K562 (cell line): ENCODE measurements at regions not wholly inside any gene's neighbourhood (a gene's known extent, or its start where the extent isn't known, plus 50 kb on each side); places are given as distances from the start of the nearest gene placed in this dataset.

Experiments used
- BDP1 ChIP-seq: IDR thresholded peaks from 3 replicates; pipeline ENCODE4 v1.6.1; 2011; ENCODE audit not compliant: insufficient read length, insufficient read depth
- KLF16 ChIP-seq: IDR thresholded peaks from 2 replicates; pipeline ENCODE4 v1.6.1; 2016; ENCODE audit warnings: antibody characterized with exemption
- MEF2A ChIP-seq: IDR thresholded peaks from 2 replicates; pipeline ENCODE4 v1.6.1; 2011; ENCODE audit warnings: low read depth, mild to moderate bottlenecking, low read length, moderate library complexity; ENCODE audit not compliant: control insufficient read depth
- PYGO2 ChIP-seq: fragments of 450-650 bp; IDR thresholded peaks from 2 replicates; pipeline ENCODE4 v1.6.1; 2016; ENCODE audit warnings: mild to moderate bottlenecking, missing genetic modification characterization, moderate library complexity, missing compliant biosample characterization
- SFPQ ChIP-seq: fragments of 200-400 bp; formaldehyde crosslinking; IDR thresholded peaks from 2 replicates; pipeline ENCODE4 v1.6.1; 2017; ENCODE audit warnings: mild to moderate bottlenecking, low read depth, low read length, moderate library complexity
- SRF ChIP-seq, 2 experiments: fragments of 250-450, 450-650 bp in 1 of 2; sonication (Bioruptor Pico) in 1 of 2; sonication (generic) in 1 of 2; formaldehyde crosslinking; IDR thresholded peaks; 2 replicates each; pipeline versions ENCODE4 v1.5.0 to v1.5.1; 2020 to 2022; ENCODE audit warnings: mild to moderate bottlenecking in 1 of 2, missing genetic modification reagents in 1 of 2
- TCF3 ChIP-seq: sonication (generic); formaldehyde crosslinking; IDR thresholded peaks from 2 replicates; pipeline ENCODE4 v1.4.0; 2020; ENCODE audit warnings: mild to moderate bottlenecking, missing genetic modification reagents
- TF ChIP-seq, protein P1 (sequence below): fragments of 450-650 bp; formaldehyde crosslinking; IDR thresholded peaks from 2 replicates; pipeline ENCODE4 v1.4.0; 2020; ENCODE audit warnings: mild to moderate bottlenecking, mixed read lengths
- TF ChIP-seq, protein P2 (sequence below): fragments of 450-650 bp; formaldehyde crosslinking; conservative IDR thresholded peaks from 2 replicates; pipeline ENCODE4 v1.4.0; 2022; ENCODE audit warnings: mild to moderate bottlenecking, missing genetic modification characterization

GRCh38 chr14:41541333-41541732 is 65.3 kb upstream of the LRFN5 start (continued):
- TF ChIP-seq SFPQ: no peak
- TF ChIP-seq KLF16: no peak
- TF ChIP-seq PYGO2 (tag): no peak
- TF ChIP-seq, protein P1, sequence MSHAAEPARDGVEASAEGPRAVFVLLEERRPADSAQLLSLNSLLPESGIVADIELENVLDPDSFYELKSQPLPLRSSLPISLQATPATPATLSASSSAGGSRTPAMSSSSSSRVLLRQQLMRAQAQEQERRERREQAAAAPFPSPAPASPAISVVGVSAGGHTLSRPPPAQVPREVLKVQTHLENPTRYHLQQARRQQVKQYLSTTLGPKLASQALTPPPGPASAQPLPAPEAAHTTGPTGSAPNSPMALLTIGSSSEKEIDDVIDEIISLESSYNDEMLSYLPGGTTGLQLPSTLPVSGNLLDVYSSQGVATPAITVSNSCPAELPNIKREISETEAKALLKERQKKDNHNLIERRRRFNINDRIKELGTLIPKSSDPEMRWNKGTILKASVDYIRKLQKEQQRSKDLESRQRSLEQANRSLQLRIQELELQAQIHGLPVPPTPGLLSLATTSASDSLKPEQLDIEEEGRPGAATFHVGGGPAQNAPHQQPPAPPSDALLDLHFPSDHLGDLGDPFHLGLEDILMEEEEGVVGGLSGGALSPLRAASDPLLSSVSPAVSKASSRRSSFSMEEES (CRISPR knock-in tag): no peak
- TF ChIP-seq SRF (CRISPR knock-in tag; IDR thresholded peaks at IDR 0.05): no peak
- TF ChIP-seq TCF3 (CRISPR knock-in tag): no peak
- TF ChIP-seq, protein P2, sequence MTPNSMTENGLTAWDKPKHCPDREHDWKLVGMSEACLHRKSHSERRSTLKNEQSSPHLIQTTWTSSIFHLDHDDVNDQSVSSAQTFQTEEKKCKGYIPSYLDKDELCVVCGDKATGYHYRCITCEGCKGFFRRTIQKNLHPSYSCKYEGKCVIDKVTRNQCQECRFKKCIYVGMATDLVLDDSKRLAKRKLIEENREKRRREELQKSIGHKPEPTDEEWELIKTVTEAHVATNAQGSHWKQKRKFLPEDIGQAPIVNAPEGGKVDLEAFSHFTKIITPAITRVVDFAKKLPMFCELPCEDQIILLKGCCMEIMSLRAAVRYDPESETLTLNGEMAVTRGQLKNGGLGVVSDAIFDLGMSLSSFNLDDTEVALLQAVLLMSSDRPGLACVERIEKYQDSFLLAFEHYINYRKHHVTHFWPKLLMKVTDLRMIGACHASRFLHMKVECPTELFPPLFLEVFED (CRISPR knock-in tag): no peak
- no peak for TF ChIP-seq MEF2A
- TF ChIP-seq BDP1: no peak
